ENCODE measurements at regions not wholly inside any gene's neighbourhood (a gene's known extent, or its start where the extent isn't known, plus 50 kb on each side); places are given as distances from the start of the nearest gene placed in this dataset.

DNA sequence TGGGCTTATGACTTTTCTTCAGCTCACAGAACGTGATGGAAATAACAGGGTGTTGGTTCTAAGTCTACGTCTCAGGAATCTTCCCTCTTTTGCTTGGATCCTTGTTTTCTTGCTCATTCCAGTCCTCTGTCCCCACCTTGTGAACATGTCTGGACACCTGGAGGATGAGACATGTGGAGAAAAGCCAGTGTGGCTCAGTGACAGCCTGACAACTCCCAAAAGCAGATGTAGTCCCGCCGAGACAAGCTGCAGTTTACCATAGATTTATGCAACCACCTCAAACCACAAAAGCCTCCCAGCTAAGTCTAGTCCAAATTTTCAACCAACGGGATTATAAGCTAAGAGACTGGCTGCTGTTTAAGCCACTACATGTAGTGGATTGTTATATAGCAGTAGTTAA, 476.1 kb downstream of the SH2D4B start:
- intact Hi-C loops (cut with micrococcal nuclease; ENCODE audit: unreplicated experiment), result loop anchor here (10.0 kb wide), 2 partner anchors 349 to 629 kb away; no protein-coding TSS in a partner anchor
- H3K27me3 Mint-ChIP-seq (ENCODE audit: unreplicated experiment), result no peaks in the 10 kb centered on the region
- peaks cover 2% of the 10 kb centered on the region for H3K36me3 Mint-ChIP-seq (ENCODE audit: insufficient read depth, unreplicated experiment)
- H3K27ac Mint-ChIP-seq (ENCODE audit: unreplicated experiment), result no peak overlapping the region
- no peak for DNase-seq
- H3K9me3 Mint-ChIP-seq (ENCODE audit: low read depth, unreplicated experiment), result no peaks in the 10 kb centered on the region
- CTCF ChIA-PET, result no interaction called here
- H3K4me3 Mint-ChIP-seq (ENCODE audit: low read depth, unreplicated experiment), result no peak overlapping the region
- TF ChIP-seq, protein P1, sequence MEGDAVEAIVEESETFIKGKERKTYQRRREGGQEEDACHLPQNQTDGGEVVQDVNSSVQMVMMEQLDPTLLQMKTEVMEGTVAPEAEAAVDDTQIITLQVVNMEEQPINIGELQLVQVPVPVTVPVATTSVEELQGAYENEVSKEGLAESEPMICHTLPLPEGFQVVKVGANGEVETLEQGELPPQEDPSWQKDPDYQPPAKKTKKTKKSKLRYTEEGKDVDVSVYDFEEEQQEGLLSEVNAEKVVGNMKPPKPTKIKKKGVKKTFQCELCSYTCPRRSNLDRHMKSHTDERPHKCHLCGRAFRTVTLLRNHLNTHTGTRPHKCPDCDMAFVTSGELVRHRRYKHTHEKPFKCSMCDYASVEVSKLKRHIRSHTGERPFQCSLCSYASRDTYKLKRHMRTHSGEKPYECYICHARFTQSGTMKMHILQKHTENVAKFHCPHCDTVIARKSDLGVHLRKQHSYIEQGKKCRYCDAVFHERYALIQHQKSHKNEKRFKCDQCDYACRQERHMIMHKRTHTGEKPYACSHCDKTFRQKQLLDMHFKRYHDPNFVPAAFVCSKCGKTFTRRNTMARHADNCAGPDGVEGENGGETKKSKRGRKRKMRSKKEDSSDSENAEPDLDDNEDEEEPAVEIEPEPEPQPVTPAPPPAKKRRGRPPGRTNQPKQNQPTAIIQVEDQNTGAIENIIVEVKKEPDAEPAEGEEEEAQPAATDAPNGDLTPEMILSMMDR (IDR thresholded peaks at IDR 0.05; ENCODE audit: unreplicated experiment), result no peak
- peaks cover 4% of the 10 kb centered on the region for H3K4me1 Mint-ChIP-seq (ENCODE audit: low read depth, unreplicated experiment)
- BruUV-seq (replicated peaks), result no TSS peak

DNA sequence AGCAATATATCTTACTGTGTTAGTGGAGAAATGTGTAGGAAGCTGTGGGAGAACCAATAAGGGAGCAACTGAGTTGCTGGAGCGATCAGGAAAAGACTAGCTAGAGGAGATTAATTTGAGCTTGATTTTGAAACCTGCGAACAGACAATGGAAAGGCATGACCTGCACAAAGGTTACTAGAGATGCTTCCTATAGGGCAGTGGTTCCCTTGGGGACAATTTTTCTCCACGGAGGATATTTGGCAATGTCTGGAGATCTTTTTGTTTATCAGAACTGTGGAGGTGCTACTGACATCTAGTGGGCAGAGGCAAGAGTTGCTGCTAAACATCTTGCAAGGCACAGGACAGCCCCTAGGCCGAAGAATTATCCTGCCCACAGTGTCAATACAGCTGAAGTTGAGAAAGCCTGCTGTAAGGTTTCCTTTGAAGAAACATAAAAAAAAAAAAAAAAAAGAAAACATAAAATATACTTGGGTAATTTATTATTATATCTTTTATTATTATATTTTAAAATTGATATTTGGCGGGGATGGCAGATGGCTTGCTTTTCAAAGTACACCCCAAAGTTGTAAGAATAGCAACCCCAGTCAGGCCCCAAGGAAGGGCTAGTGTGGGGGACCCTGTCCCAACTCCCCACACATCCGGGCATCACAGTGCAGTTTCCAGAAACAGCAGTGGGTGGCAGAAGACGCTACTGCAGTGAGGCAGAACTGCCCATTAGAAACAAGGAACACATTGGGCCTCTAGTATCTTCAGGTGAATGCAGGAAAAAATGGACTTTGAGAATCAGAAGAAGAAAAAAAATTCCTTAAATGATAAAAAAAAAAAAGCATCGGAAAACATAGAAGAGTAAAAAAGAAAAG, 481.6 kb downstream of the SH2D4B start:
- H3K27ac Mint-ChIP-seq (ENCODE audit: unreplicated experiment), result no peak overlapping the region
- no TSS peak for BruUV-seq (replicated peaks)
- no peaks in the 10 kb centered on the region for H3K9me3 Mint-ChIP-seq (ENCODE audit: low read depth, unreplicated experiment)
- intact Hi-C loops (cut with micrococcal nuclease; ENCODE audit: unreplicated experiment), result loop anchor here (1.0 to 10.0 kb wide), 5 partner anchors 160 to 634 kb away; no protein-coding TSS in a partner anchor
- peak; percentile 52 for DNase-seq
- peak overlapping the region; percentile 16 for H3K4me3 Mint-ChIP-seq (ENCODE audit: low read depth, unreplicated experiment)
- CTCF ChIA-PET, result interaction anchor here (1.0 to 1.5 kb wide), 5 partner anchors 74 to 355 kb away, joined by 3 to 10 read pairs (median 5); no protein-coding TSS in a partner anchor
- no peaks in the 10 kb centered on the region for H3K27me3 Mint-ChIP-seq (ENCODE audit: unreplicated experiment)
- TF ChIP-seq, protein P1 (IDR thresholded peaks at IDR 0.05; ENCODE audit: unreplicated experiment), result peak; percentile 76
- H3K36me3 Mint-ChIP-seq (ENCODE audit: insufficient read depth, unreplicated experiment), result peaks cover 5% of the 10 kb centered on the region
- peaks cover 8% of the 10 kb centered on the region for H3K4me1 Mint-ChIP-seq (ENCODE audit: low read depth, unreplicated experiment)

DNA sequence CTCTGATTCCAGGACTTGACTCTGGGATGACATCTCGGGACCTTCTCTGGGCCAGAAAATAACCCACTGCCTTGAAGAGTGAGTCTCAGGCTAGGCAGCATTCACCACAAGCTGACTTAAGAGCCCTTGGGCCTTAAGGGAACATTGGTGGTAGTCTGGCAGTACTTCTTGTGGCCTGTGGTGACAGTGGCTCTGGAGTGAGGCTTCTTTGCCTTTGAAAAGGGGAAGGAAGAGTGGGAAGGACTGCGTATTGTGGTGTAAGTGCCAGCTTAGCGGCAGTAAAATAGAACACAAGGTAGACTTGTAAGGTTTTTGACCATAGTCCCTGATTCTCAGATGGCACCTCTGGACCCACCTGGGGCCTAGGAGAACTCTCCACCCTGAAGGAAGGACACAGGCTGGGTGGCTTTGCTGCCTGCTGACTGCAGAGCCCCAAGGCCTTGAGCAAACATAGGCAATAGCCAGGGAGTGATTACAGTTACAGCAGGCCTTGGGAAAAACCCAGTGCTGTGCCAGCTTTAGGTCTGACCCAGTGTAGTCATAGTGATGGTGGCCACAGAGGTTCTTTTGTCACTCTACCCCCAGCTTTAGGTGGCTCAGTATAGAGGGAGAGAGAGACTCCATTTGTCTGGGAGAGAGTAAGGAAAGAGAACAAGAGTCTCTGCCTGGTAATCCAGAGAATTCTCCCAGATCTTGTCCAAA, 483.9 kb downstream of the SH2D4B start:
- no TSS peak for BruUV-seq (replicated peaks)
- H3K4me1 Mint-ChIP-seq (ENCODE audit: low read depth, unreplicated experiment), result peaks cover 8% of the 10 kb centered on the region
- no peak overlapping the region for H3K4me3 Mint-ChIP-seq (ENCODE audit: low read depth, unreplicated experiment)
- intact Hi-C loops (cut with micrococcal nuclease; ENCODE audit: unreplicated experiment), result no loop called here
- H3K36me3 Mint-ChIP-seq (ENCODE audit: insufficient read depth, unreplicated experiment), result peaks cover 5% of the 10 kb centered on the region
- no peak for DNase-seq
- TF ChIP-seq, protein P1 (IDR thresholded peaks at IDR 0.05; ENCODE audit: unreplicated experiment), result no peak
- no peaks in the 10 kb centered on the region for H3K9me3 Mint-ChIP-seq (ENCODE audit: low read depth, unreplicated experiment)
- H3K27me3 Mint-ChIP-seq (ENCODE audit: unreplicated experiment), result no peaks in the 10 kb centered on the region
- CTCF ChIA-PET, result no interaction called here
- H3K27ac Mint-ChIP-seq (ENCODE audit: unreplicated experiment), result no peak overlapping the region

DNA sequence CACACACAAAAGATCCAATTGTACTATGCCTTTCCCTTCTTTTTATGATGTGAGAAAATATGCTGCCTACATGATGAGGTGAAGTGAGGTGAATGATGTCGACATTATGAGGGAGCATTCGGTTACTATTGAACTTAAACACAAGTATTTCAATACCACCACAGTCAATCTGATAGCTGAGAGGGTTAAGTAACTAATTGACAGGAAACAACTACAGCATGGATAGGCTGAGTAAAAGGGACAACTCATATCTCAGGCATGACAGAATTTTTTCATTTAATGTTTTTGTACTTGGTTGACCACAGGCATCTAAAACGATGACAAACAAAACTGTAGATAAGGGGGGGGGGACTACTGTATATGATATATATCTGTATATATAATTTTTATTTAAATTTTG, 488.9 kb downstream of the SH2D4B start:
- intact Hi-C loops (cut with micrococcal nuclease; ENCODE audit: unreplicated experiment), result no loop called here
- CTCF ChIA-PET, result no interaction called here
- no peak for DNase-seq
- no TSS peak for BruUV-seq (replicated peaks)
- no peaks in the 10 kb centered on the region for H3K36me3 Mint-ChIP-seq (ENCODE audit: insufficient read depth, unreplicated experiment)
- H3K4me1 Mint-ChIP-seq (ENCODE audit: low read depth, unreplicated experiment), result no peaks in the 10 kb centered on the region
- TF ChIP-seq, protein P1 (IDR thresholded peaks at IDR 0.05; ENCODE audit: unreplicated experiment), result no peak
- no peak overlapping the region for H3K27ac Mint-ChIP-seq (ENCODE audit: unreplicated experiment)
- H3K4me3 Mint-ChIP-seq (ENCODE audit: low read depth, unreplicated experiment), result no peak overlapping the region
- H3K9me3 Mint-ChIP-seq (ENCODE audit: low read depth, unreplicated experiment), result peaks cover 10% of the 10 kb centered on the region
- peaks cover 32% of the 10 kb centered on the region for H3K27me3 Mint-ChIP-seq (ENCODE audit: unreplicated experiment)
